GM23338 (cell line): ENCODE measurements at regions not wholly inside any gene's neighbourhood (a gene's known extent, or its start where the extent isn't known, plus 50 kb on each side); places are given as distances from the start of the nearest gene placed in this dataset.

ENCODE experiments used
- CTCF ChIP-seq, 2 experiments: fragments of 200-600 bp in 1 of 2; sonication (generic) in 1 of 2; conservative IDR thresholded peaks; 2 replicates each; pipeline versions ENCODE4 v1.5.1 to v1.6.1; 2016 to 2017; ENCODE audit warnings: antibody characterized with exemption in 2 of 2, low read depth in 2 of 2, mild to moderate bottlenecking in 2 of 2, moderate library complexity in 1 of 2
- EZH2 ChIP-seq: fragments of 200-600 bp; sonication (generic); IDR thresholded peaks from one replicate; pipeline ENCODE4 v1.8.0; 2017; ENCODE audit warnings: antibody characterized with exemption, mild to moderate bottlenecking, low read depth; ENCODE audit not compliant: unreplicated experiment
- EZH2phosphoT487 ChIP-seq: fragments of 200-600 bp; sonication (generic); IDR thresholded peaks from one replicate; pipeline ENCODE4 v1.8.1; 2018; ENCODE audit warnings: antibody characterized with exemption; ENCODE audit not compliant: unreplicated experiment
- JUNB ChIP-seq: IDR thresholded peaks from one replicate; pipeline ENCODE4 v1.6.1; 2016; ENCODE audit warnings: antibody characterized with exemption; ENCODE audit not compliant: unreplicated experiment
- POLR2AphosphoS5 ChIP-seq: IDR thresholded peaks from 2 replicates; pipeline ENCODE4 v1.6.1; 2016; ENCODE audit warnings: antibody characterized with exemption, low read depth
- ZNF331 ChIP-seq: fragments of 250-450 bp; sonication (Bioruptor Pico); IDR thresholded peaks from 2 replicates; pipeline ENCODE4 v1.5.0; 2020; ENCODE audit warnings: low read depth, mild to moderate bottlenecking, moderate library complexity

DNA sequence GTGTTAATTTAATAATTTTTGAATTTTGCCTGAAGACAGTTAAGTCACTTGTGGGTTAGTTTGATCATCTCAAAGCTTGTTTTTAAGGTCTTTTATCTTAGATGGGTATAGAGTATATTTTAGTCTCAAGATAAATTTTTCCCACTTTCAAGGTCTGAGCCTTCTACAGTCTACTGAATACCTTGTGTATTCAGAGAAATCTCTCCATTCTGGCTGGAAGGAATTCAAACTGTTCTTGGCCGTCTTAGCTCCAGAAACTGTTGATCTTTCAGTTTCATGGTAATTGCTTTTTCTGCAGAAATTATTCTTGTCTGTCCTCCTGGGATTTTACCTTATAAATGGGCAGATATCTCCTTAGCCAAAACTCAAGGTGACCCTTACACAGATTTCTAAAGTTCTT lies 97.9 kb downstream of the GC start:
- no peak for TF ChIP-seq CTCF (conservative IDR thresholded peaks at IDR 0.05; ENCODE audit: low read depth in 2 of 2)
- no peak for TF ChIP-seq ZNF331 (CRISPR knock-in tag)
- TF ChIP-seq JUNB, result no peak
- TF ChIP-seq EZH2, result no peak
- TF ChIP-seq EZH2phosphoT487, result no peak
- TF ChIP-seq POLR2AphosphoS5, result no peak
